HCT116 (cell line): ENCODE measurements at regions not wholly inside any gene's neighbourhood (a gene's known extent, or its start where the extent isn't known, plus 50 kb on each side); places are given as distances from the start of the nearest gene placed in this dataset.

ENCODE experiments used
- ATAC-seq: fragments of 200-7000 bp; cut with Tn5 transposase; 2 replicates; pipeline ENCODE4 v1.9.1; 2020; ENCODE audit warnings: mild to moderate bottlenecking, moderate library complexity
- BruUV-seq: library from RNA; stranded (reverse); fragments of 400-500 nt; replicated peaks from 2 replicates; lab custom pipeline; 2021; lab: Mats Ljungman, UMichigan
- CTCF ChIA-PET: fragments of 300-600 bp; sonication (Branson Sonifier 250); formaldehyde crosslinking; loops from one replicate; lab custom pipeline; 2021; ENCODE audit warnings: antibody characterized with exemption; lab: Charles Lee
- POLR2A ChIA-PET: fragments of 300-600, 350-600 bp; sonication (Branson Sonifier 250); formaldehyde crosslinking; loops from one replicate; lab custom pipeline; 2021; ENCODE audit warnings: antibody characterized with exemption; lab: Charles Lee
- RAD21 ChIA-PET, 2 experiments: fragments of 300-600 bp; sonication (Branson Sonifier 250); formaldehyde crosslinking; loops; one replicate each; lab custom pipeline; 2023; ENCODE audit warnings: low total read pairs in 2 of 2; ENCODE audit not compliant: uncharacterized antibody in 2 of 2, unreplicated experiment in 2 of 2, low non-redundant PET in 1 of 2; lab: Charles Lee
- DNase-seq: peaks from one replicate; pipeline ENCODE4 v3.0.0-alpha.2; 2010; ENCODE audit warnings: low read depth, low spot score
- H2AFZ ChIP-seq: fragments of 200-600 bp; shearing (Covaris generic), sonication (generic); 2 replicates; pipeline ENCODE4 v1.6.1; 2017; ENCODE audit warnings: low read depth, mixed run types, mixed read lengths, antibody characterized with exemption, low read length; ENCODE audit not compliant: poor library complexity, severe bottlenecking
- H3K27ac ChIP-seq: 2 replicates; pipeline ENCODE4 v1.5.1; 2012; ENCODE audit warnings: low read depth, low read length
- H3K27me3 ChIP-seq: fragments of 200-600 bp; sonication (generic); 2 replicates; pipeline ENCODE4 v1.6.1; 2016; ENCODE audit warnings: mixed run types, low read length, mixed read lengths; ENCODE audit not compliant: insufficient read depth
- H3K36me3 ChIP-seq, 2 experiments: fragments of 200-500 bp in 1 of 2; fragments of 200-600 bp in 1 of 2; sonication (Bioruptor generic) in 1 of 2; sonication (generic) in 1 of 2; 2 replicates each; pipeline versions ENCODE4 v1.5.1 to v1.6.1; 2014 to 2016; ENCODE audit warnings: low read length in 2 of 2, inconsistent platforms in 1 of 2, mixed read lengths in 1 of 2, mixed run types in 1 of 2; ENCODE audit not compliant: insufficient read depth in 2 of 2, control insufficient read depth in 1 of 2
- H3K4me1 ChIP-seq, 2 experiments: fragments of 200-600 bp in 1 of 2; sonication (generic) in 1 of 2; 2 replicates each; pipeline versions ENCODE4 v1.5.1 to v1.6.1; 2012 to 2017; ENCODE audit warnings: low read length in 2 of 2, inconsistent platforms in 1 of 2, mild to moderate bottlenecking in 1 of 2, mixed read lengths in 1 of 2, mixed run types in 1 of 2, moderate library complexity in 1 of 2; ENCODE audit not compliant: insufficient read depth in 2 of 2, control insufficient read depth in 1 of 2
- H3K4me2 ChIP-seq: fragments of 200-600 bp; sonication (generic); 2 replicates; pipeline ENCODE4 v1.6.1; 2017; ENCODE audit warnings: mixed run types, low read length, mixed read lengths
- H3K4me3 ChIP-seq, 2 experiments: fragments of 200-600 bp in 1 of 2; sonication (generic) in 1 of 2; replicated peaks in 1 of 2; 2 replicates each; pipeline ENCODE4 v1.5.1; 2011 to 2016; ENCODE audit warnings: low read length in 2 of 2, control low read depth in 1 of 2, low read depth in 1 of 2, mild to moderate bottlenecking in 1 of 2, mixed read lengths in 1 of 2, mixed run types in 1 of 2
- H3K79me2 ChIP-seq: fragments of 200-600 bp; sonication (generic); 2 replicates; pipeline ENCODE4 v1.6.1; 2017; ENCODE audit warnings: mild to moderate bottlenecking, mixed run types, low read length, moderate library complexity, mixed read lengths; ENCODE audit not compliant: insufficient read depth
- H3K9ac ChIP-seq: fragments of 200-600 bp; sonication (generic); 2 replicates; pipeline ENCODE4 v1.6.1; 2016; ENCODE audit warnings: low read length, mixed read lengths
- H3K9me2 ChIP-seq: fragments of 200-600 bp; sonication (generic), shearing (Covaris generic); 2 replicates; pipeline ENCODE4 v1.6.1; 2017; ENCODE audit warnings: mixed run types, mild to moderate bottlenecking, moderate library complexity; ENCODE audit not compliant: insufficient read depth
- H3K9me3 ChIP-seq, 2 experiments: fragments of 200-500 bp in 1 of 2; fragments of 200-600 bp in 1 of 2; sonication (Bioruptor generic) in 1 of 2; sonication (generic) in 1 of 2; 2 replicates each; pipeline ENCODE4 v1.6.1; 2014 to 2017; ENCODE audit warnings: low read length in 2 of 2, mixed read lengths in 2 of 2, inconsistent platforms in 1 of 2, low read depth in 1 of 2, mild to moderate bottlenecking in 1 of 2, mixed run types in 1 of 2, moderate library complexity in 1 of 2; ENCODE audit not compliant: control insufficient read depth in 1 of 2, insufficient read depth in 1 of 2
- H4K20me1 ChIP-seq: fragments of 200-600 bp; sonication (generic), shearing (Covaris generic); 2 replicates; pipeline ENCODE4 v1.6.1; 2017; ENCODE audit warnings: mixed run types, mild to moderate bottlenecking, moderate library complexity; ENCODE audit not compliant: insufficient read depth
- CBX3 ChIP-seq: IDR thresholded peaks from 2 replicates; pipeline ENCODE4 v1.6.1; 2012; ENCODE audit warnings: low read depth
- EZH2 ChIP-seq: fragments of 200-600 bp; sonication (generic); IDR thresholded peaks from 2 replicates; pipeline ENCODE4 v1.6.1; 2017; ENCODE audit warnings: antibody characterized with exemption, mixed run types
- EZH2phosphoT487 ChIP-seq: fragments of 200-600 bp; IDR thresholded peaks from 2 replicates; pipeline ENCODE4 v1.6.1; 2018; ENCODE audit warnings: antibody characterized with exemption, borderline replicate concordance
- FOSL1 ChIP-seq: IDR thresholded peaks from 2 replicates; pipeline ENCODE4 v1.6.1; 2012; ENCODE audit warnings: low read depth
- POLR2AphosphoS5 ChIP-seq: IDR thresholded peaks from 2 replicates; pipeline ENCODE4 v1.6.1; 2011; ENCODE audit warnings: mild to moderate bottlenecking, low read depth, low read length, moderate library complexity
- SP1 ChIP-seq: IDR thresholded peaks from 2 replicates; pipeline ENCODE4 v1.6.1; 2012; ENCODE audit warnings: low read depth
- SRF ChIP-seq: IDR thresholded peaks from 2 replicates; pipeline ENCODE4 v1.6.1; 2012; ENCODE audit warnings: low read depth
- YY1 ChIP-seq: IDR thresholded peaks from 2 replicates; pipeline ENCODE4 v1.6.1; 2011; ENCODE audit warnings: low read length, low read depth, moderate library complexity, mild to moderate bottlenecking; ENCODE audit not compliant: insufficient replicate concordance; ENCODE audit errors: extremely low read depth
- intact Hi-C: fragments of 100-400 bp; cut with micrococcal nuclease; formaldehyde crosslinking; loops from 2 replicates; pipeline ENCODE4 v1.10.0; 2022
- TF ChIP-seq, protein P1 (sequence below), 3 experiments: fragments of 200-600 bp in 1 of 3; sonication (generic) in 1 of 3; IDR thresholded peaks in 2 of 3; conservative IDR thresholded peaks in 1 of 3; 2 replicates each; pipeline ENCODE4 v1.5.1; 2012 to 2017; ENCODE audit warnings: low read depth in 2 of 3, low read length in 2 of 3, antibody characterized with exemption in 1 of 3, borderline replicate concordance in 1 of 3, control low read depth in 1 of 3, mild to moderate bottlenecking in 1 of 3, mixed read lengths in 1 of 3, mixed run types in 1 of 3, moderate library complexity in 1 of 3; ENCODE audit not compliant: insufficient read depth in 1 of 3
- TF ChIP-seq, protein P2 (sequence below): IDR thresholded peaks from 2 replicates; pipeline ENCODE4 v1.6.1; 2012
- TF ChIP-seq, protein P3 (sequence below): IDR thresholded peaks from 2 replicates; pipeline ENCODE4 v1.6.1; 2011; ENCODE audit warnings: mild to moderate bottlenecking, low read length, moderate library complexity; ENCODE audit not compliant: insufficient replicate concordance; ENCODE audit errors: extremely low read depth

- Histone ChIP-seq H3K9me3 (peaks cover 15 to 17% of the 10 kb centered on the region in 2 experiments; a peak in 2 of 4 replicates), H3K9me2 (no peaks in the 10 kb centered on the region), H3K79me2 (no peaks in the 10 kb centered on the region), H3K4me1 (no peaks in the 10 kb centered on the region), H3K4me3 (no peak overlapping the region), H2AFZ (no peak overlapping the region), H4K20me1 (no peaks in the 10 kb centered on the region)
- no TSS peak for BruUV-seq
- intact Hi-C loops, result no loop called here
- ATAC-seq, result no peak
- ChIA-PET POLR2A (no interaction called here), CTCF (no interaction called here), RAD21 (no interaction called here)
- no peak for DNase-seq
- TF ChIP-seq SRF (no peak), CBX3 (no peak), EZH2phosphoT487 (no peak), SP1 (no peak), FOSL1 (no peak), POLR2AphosphoS5 (no peak), EZH2 (no peak), YY1 (no peak)
- TF ChIP-seq, protein P1, sequence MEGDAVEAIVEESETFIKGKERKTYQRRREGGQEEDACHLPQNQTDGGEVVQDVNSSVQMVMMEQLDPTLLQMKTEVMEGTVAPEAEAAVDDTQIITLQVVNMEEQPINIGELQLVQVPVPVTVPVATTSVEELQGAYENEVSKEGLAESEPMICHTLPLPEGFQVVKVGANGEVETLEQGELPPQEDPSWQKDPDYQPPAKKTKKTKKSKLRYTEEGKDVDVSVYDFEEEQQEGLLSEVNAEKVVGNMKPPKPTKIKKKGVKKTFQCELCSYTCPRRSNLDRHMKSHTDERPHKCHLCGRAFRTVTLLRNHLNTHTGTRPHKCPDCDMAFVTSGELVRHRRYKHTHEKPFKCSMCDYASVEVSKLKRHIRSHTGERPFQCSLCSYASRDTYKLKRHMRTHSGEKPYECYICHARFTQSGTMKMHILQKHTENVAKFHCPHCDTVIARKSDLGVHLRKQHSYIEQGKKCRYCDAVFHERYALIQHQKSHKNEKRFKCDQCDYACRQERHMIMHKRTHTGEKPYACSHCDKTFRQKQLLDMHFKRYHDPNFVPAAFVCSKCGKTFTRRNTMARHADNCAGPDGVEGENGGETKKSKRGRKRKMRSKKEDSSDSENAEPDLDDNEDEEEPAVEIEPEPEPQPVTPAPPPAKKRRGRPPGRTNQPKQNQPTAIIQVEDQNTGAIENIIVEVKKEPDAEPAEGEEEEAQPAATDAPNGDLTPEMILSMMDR (IDR thresholded peaks at IDR 0.05 in 2 of 3, conservative IDR thresholded peaks at IDR 0.05 in 1 of 3; ENCODE audit: borderline replicate concordance in 1 of 3, insufficient read depth in 1 of 3, low read depth in 2 of 3, low read length in 2 of 3), result no peak
- TF ChIP-seq, protein P2, sequence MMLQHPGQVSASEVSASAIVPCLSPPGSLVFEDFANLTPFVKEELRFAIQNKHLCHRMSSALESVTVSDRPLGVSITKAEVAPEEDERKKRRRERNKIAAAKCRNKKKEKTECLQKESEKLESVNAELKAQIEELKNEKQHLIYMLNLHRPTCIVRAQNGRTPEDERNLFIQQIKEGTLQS, result no peak
- TF ChIP-seq, protein P3, sequence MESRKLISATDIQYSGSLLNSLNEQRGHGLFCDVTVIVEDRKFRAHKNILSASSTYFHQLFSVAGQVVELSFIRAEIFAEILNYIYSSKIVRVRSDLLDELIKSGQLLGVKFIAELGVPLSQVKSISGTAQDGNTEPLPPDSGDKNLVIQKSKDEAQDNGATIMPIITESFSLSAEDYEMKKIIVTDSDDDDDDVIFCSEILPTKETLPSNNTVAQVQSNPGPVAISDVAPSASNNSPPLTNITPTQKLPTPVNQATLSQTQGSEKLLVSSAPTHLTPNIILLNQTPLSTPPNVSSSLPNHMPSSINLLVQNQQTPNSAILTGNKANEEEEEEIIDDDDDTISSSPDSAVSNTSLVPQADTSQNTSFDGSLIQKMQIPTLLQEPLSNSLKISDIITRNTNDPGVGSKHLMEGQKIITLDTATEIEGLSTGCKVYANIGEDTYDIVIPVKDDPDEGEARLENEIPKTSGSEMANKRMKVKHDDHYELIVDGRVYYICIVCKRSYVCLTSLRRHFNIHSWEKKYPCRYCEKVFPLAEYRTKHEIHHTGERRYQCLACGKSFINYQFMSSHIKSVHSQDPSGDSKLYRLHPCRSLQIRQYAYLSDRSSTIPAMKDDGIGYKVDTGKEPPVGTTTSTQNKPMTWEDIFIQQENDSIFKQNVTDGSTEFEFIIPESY, result no peak
- TF ChIP-seq, all 23 proteins: peak for 0
- Histone ChIP-seq H3K9ac (no peak overlapping the region), H3K27ac (no peak overlapping the region), H3K36me3 (no peaks in the 10 kb centered on the region), H3K4me2 (no peak overlapping the region), H3K27me3 (no peaks in the 10 kb centered on the region)
These were observed 198.2 kb upstream of the ROBO2 start for GRCh38 chr3:76841747-76842146.
